HG02763 (cell line): ENCODE measurements at regions not wholly inside any gene's neighbourhood (a gene's known extent, or its start where the extent isn't known, plus 50 kb on each side); places are given as distances from the start of the nearest gene placed in this dataset.
A peak's percentile ranks its signal among the peaks of the same experiment; 100 is the strongest.

ENCODE experiments used
- ATAC-seq: cut with Tn5 transposase; IDR thresholded peaks from one replicate; pipeline ENCODE4 v1.9.1; 2021; ENCODE audit warnings: mild to moderate bottlenecking, moderate library complexity; ENCODE audit not compliant: unreplicated experiment

- no peak for ATAC-seq
Observed at GRCh38 chr2:163370169-163370886, 365.5 kb downstream of the FIGN start.

GRCh38 chr2:163369111-163369510, 366.7 kb downstream of the FIGN start:
- ATAC-seq = no peak

- no peak for ATAC-seq
Observed at GRCh38 chr2:163368655-163369054, 367.2 kb downstream of the FIGN start.

GRCh38 chr2:163367825-163368582, 367.8 kb downstream of the FIGN start:
- ATAC-seq = no peak

GRCh38 chr2:163364736-163365135, 371.1 kb downstream of the FIGN start:
- no peak for ATAC-seq

- ATAC-seq = no peak
Observed at GRCh38 chr2:163353551-163353950, 382.3 kb downstream of the FIGN start.

GRCh38 chr2:163351966-163352365, 383.8 kb downstream of the FIGN start:
- ATAC-seq = no peak

GRCh38 chr2:163351143-163351542, 384.7 kb downstream of the FIGN start:
- no peak for ATAC-seq

GRCh38 chr2:163348857-163349380, 386.9 kb downstream of the FIGN start:
- ATAC-seq = no peak

GRCh38 chr2:163347982-163348856, 387.6 kb downstream of the FIGN start:
- ATAC-seq = no peak

- ATAC-seq = peak; percentile 52
Observed at GRCh38 chr2:163345795-163346573, 389.8 kb downstream of the FIGN start.

GRCh38 chr2:163343316-163343715, 392.5 kb downstream of the FIGN start:
- ATAC-seq = no peak

- no peak for ATAC-seq
Observed at GRCh38 chr2:163341426-163341825, 394.4 kb downstream of the FIGN start.

GRCh38 chr2:163338270-163338669, 397.5 kb downstream of the FIGN start:
- no peak for ATAC-seq

- no peak for ATAC-seq
Observed at GRCh38 chr2:163324677-163325076, 411.1 kb downstream of the FIGN start.

GRCh38 chr2:163319006-163319405, 416.8 kb downstream of the FIGN start:
- no peak for ATAC-seq

GRCh38 chr2:163314712-163315111, 421.1 kb downstream of the FIGN start:
- no peak for ATAC-seq

- no peak for ATAC-seq
Observed at GRCh38 chr2:163312713-163313112, 423.1 kb downstream of the FIGN start.

- no peak for ATAC-seq
Observed at GRCh38 chr2:163306647-163307046, 429.2 kb downstream of the FIGN start.

GRCh38 chr2:163302141-163302540, 433.7 kb downstream of the FIGN start:
- no peak for ATAC-seq
